ENCODE measurements at regions not wholly inside any gene's neighbourhood (a gene's known extent, or its start where the extent isn't known, plus 50 kb on each side); places are given as distances from the start of the nearest gene placed in this dataset.
"Not testable (repeated sequence)": the region's sequence is repeated elsewhere in the genome, so short reads cannot be mapped to it uniquely, and the experiment has no call there.

DNA sequence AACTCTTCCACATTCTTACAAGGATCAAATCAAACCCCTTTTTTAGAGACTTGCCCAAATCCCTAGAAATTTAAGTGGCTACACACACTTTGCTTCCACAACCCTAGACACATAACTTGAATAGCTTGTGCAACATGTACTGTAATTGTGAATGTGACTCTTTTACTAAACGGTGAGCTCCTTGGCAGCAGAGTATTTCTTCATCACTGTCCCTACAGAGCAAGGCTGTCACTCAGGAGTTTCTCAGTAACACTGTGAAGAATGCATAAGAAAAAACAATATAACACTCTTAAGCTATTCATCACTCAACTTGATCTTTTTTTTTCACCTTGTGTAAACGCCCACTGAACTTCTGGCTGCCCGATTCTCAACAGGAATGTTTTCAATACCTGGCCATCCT, 53.8 kb upstream of the ADAMTS18 start:
- DNase-seq = no peak

GRCh38 chr16:77491091-77491490, 56.3 kb upstream of the ADAMTS18 start:
- DNase-seq = no peak

DNA sequence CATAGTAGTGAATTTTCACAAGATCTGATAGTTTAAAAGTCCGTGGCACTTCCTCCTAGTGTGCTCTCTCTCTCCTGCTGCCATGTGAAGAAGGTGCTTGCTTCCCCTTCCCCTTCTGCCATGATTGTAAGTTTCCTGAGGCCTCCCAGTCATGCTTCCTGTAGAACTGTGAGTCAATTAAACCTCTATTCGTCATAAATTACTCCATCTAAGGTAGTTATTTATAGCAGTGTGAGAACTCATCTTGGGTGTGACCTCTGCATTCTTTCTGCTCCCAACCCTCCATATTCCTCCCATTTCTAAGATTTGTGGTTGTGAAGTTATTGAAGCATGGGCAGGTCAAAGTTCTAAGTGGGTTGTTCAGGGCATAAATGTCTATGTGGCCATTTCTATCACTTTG, 62.1 kb upstream of the ADAMTS18 start:
- DNase-seq = no peak

- DNase-seq = no peak
Observed at GRCh38 chr16:77499373-77500285, 64.8 kb upstream of the ADAMTS18 start.

- DNase-seq = no peak
Observed at GRCh38 chr16:77500286-77500598, 65.4 kb upstream of the ADAMTS18 start.

DNA sequence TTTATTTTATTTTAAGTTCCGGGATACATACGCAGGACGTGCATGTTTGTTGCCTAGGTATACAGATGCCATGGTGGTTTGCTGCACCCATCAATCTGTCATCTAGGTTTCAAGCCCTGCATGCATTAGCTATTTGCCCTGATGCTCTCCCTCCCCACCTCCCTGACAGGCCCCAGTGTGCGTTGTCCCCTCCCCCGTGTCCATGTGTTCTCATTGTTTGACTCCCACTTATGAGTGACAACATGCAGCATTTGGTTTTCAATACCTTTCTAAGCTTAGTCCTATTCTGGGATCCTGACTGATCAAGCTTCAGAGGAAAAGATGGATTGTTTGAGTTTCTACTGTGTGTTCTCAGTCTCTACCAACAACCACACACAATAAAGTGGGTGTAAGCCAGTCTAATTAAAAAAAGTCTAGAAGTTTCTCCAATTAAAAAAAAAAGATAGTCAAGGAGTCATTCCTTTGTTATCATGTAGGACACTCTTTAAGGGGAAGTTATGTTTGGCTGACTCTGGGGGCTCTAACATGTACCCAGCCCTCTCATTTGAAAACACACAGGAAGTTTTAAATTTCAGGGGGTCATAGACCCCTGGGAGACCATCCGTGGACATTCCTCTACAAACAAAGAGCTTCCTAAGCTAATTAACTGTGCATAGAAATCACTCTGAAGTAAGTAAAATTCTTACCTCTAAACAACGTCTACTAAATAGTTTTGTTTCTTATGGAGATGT, 66.3 kb upstream of the ADAMTS18 start:
- DNase-seq = no peak

- no peak for DNase-seq
Observed at GRCh38 chr16:77502448-77502847, 67.6 kb upstream of the ADAMTS18 start.

GRCh38 chr16:77506492-77506891, 71.7 kb upstream of the ADAMTS18 start:
- DNase-seq = not testable (repeated sequence)

DNA sequence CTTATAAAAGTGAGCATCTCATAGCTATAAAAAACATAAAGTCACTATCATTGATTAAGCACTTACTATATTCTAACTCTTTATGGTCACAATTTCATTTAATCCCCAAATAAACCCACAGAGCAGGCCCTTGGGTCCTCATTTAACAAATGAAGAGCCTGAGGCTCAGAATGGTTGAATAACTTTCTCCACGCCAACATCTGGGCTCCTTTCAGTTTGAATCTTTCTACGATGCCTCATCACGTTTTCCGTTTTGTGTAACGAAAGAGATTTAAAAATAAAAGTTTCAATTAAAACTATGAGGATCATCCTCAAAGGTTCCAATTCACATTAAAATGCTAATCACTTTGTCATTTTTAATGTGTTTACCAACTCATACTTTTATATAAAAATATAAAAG, 74.2 kb upstream of the ADAMTS18 start:
- no peak for DNase-seq

DNA sequence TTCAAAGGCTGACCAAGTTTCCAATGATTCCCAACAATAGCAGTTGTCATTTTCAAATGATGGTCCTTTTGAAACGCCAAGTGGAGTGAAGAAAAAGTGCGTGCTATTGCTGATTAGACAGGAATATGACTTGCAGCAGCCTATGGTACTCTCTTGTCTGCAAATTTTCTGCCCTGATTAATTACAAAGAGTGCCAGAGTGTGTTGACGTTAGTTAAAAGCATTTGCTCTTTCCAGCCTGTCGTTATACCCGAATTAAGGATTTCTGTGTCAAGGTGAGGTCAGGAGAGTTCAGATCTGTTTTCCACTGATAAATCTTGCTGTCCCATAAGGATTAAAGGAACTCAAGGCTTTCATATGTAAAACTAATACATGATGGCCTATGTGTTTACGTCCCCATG, 75.0 kb upstream of the ADAMTS18 start:
- no peak for DNase-seq

DNA sequence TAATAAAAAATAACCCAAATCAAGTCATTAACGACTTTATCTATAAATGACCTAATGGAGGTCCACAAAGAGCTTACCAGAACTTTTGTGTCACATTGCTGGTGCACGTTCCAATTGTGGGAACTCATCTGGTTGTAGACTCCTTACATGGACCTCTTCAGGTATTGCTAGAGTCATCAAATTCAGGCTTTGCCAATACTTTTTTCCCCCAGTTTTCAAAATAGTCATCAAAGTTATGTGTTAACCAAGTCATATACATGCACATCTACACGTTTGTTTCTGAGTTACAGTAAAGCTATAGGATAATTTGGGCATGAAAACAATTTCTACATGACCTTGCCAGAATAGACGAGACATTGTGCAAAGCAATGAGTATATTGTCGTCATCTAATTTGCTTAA, 76.2 kb upstream of the ADAMTS18 start:
- DNase-seq = no peak

- DNase-seq = no peak
Observed at GRCh38 chr16:77514500-77515220, 79.8 kb upstream of the ADAMTS18 start.

DNA sequence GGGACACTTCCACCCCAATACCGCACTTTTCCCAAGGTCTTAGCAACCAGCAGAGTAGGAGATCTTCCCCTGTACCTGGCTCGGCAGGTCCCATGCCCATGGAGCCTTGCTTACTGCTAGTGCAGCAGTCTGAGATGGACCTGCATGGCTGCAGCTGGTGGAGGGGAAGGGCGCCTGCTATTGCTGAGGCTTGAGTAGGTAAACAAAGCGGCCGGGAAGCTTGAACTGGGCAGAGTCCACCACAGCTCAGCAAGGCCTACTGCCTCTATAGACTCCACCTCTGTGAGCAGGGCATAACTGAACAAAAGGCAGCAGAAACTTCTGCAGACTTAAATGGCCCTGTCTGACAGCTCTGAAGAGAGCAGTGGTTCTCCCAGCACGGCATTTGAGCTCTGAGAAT, 90.4 kb upstream of the ADAMTS18 start:
- not testable (repeated sequence) for DNase-seq

- no peak for DNase-seq
Observed at GRCh38 chr16:77531752-77532151, 96.9 kb upstream of the ADAMTS18 start.

- no peak for DNase-seq
Observed at GRCh38 chr16:77536809-77537208, 102.0 kb upstream of the ADAMTS18 start.

GRCh38 chr16:77539421-77540034, 104.7 kb upstream of the ADAMTS18 start:
- DNase-seq = no peak

GRCh38 chr16:77540646-77541045, 105.8 kb upstream of the ADAMTS18 start:
- no peak for DNase-seq

- no peak for DNase-seq
Observed at GRCh38 chr16:77541165-77541564, 106.3 kb upstream of the ADAMTS18 start.

GRCh38 chr16:77548151-77548550, 113.3 kb upstream of the ADAMTS18 start:
- DNase-seq = no peak

- no peak for DNase-seq
Observed at GRCh38 chr16:77548766-77549165, 113.9 kb upstream of the ADAMTS18 start.

DNA sequence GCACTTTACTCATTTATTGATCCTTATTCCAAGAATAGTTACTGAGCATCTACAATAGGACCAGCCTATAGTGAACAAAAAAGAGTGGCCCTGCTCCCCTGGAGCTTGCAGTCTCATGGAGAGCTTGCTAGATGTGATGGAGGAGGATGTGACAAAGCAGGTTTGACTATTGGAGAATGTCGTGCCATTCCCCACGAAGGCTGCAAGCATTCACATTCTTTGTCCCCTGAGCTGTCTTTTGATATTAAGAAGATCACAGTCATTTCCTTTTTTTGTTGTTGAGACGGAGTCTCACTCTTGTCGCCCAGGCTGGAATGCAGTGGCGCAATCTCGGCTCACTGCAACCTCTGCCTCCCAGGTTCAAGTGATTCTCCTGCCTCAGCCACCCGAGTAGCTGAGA, 115.0 kb upstream of the ADAMTS18 start:
- DNase-seq = no peak

DNA sequence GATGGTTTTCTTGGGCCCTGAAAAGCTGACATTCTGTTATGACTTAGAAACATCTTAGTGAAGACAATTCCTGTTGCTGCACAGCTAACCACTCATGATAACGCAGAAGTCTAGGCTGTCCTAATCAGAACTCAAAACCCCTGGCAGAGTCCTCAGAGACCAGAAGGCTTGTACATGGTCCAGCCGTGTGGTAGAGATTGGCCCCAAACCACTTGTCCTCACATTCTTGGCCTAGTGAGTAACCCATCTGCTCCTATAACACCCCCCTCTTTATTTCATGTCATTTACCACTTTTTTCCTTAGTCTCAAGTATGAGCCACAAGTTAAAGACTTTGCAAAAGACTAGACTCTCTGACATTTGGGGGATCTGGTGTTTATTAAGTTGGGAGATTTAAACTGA, 116.5 kb upstream of the ADAMTS18 start:
- DNase-seq = no peak

GRCh38 chr16:77553130-77553529, 118.3 kb upstream of the ADAMTS18 start:
- DNase-seq = no peak
